K562 (cell line): ENCODE measurements at regions not wholly inside any gene's neighbourhood (a gene's known extent, or its start where the extent isn't known, plus 50 kb on each side); places are given as distances from the start of the nearest gene placed in this dataset.

Source experiments
- ARID2 ChIP-seq: fragments of 450-650 bp; IDR thresholded peaks from 2 replicates; pipeline ENCODE4 v1.6.1; 2017; ENCODE audit warnings: antibody characterized with exemption, mild to moderate bottlenecking
- CBFB ChIP-seq: sonication (generic); formaldehyde crosslinking; IDR thresholded peaks from 2 replicates; pipeline ENCODE4 v1.4.0; 2020; ENCODE audit warnings: mild to moderate bottlenecking, missing genetic modification reagents
- KDM5B ChIP-seq: fragments of 200-600 bp; sonication (generic); IDR thresholded peaks from 2 replicates; pipeline ENCODE4 v1.6.1; 2012; ENCODE audit warnings: low read depth, mild to moderate bottlenecking, moderate library complexity, low read length, control low read depth, inconsistent platforms; ENCODE audit not compliant: insufficient replicate concordance
- PHF21A ChIP-seq: fragments of 450-650 bp; IDR thresholded peaks from 2 replicates; pipeline ENCODE4 v1.6.1; 2017; ENCODE audit warnings: low read depth, borderline replicate concordance
- PML ChIP-seq: IDR thresholded peaks from 2 replicates; pipeline ENCODE4 v1.6.1; 2012; ENCODE audit warnings: low read length, inconsistent platforms
- TF ChIP-seq, protein P1 (sequence below), 2 experiments: fragments of 450-650 bp; IDR thresholded peaks; 2 replicates each; pipeline ENCODE4 v1.6.1; 2016
- TF ChIP-seq, protein P2 (sequence below): sonication (generic); formaldehyde crosslinking; IDR thresholded peaks from 2 replicates; pipeline ENCODE4 v1.8.0; 2022; ENCODE audit warnings: mild to moderate bottlenecking, missing genetic modification reagents, borderline replicate concordance
- TF ChIP-seq, protein P3 (sequence below): IDR thresholded peaks from 2 replicates; pipeline ENCODE4 v1.6.1; 2011; ENCODE audit warnings: borderline replicate concordance, low read depth, mild to moderate bottlenecking, moderate library complexity, low read length; ENCODE audit not compliant: insufficient read depth, poor library complexity, severe bottlenecking
- TF ChIP-seq, protein P4 (sequence below): sonication (generic); formaldehyde crosslinking; IDR thresholded peaks from 2 replicates; pipeline ENCODE4 v1.4.0; 2020; ENCODE audit warnings: mild to moderate bottlenecking, missing genetic modification reagents
- TF ChIP-seq, protein P5 (sequence below): sonication (generic); formaldehyde crosslinking; IDR thresholded peaks from 2 replicates; pipeline ENCODE4 v1.9.0; 2022; ENCODE audit warnings: mild to moderate bottlenecking, missing genetic modification reagents
- TF ChIP-seq, protein P6 (sequence below): sonication (generic); formaldehyde crosslinking; IDR thresholded peaks from 2 replicates; pipeline ENCODE4 v1.8.1; 2023; ENCODE audit warnings: mild to moderate bottlenecking, missing genetic modification reagents
- TF ChIP-seq, protein P7 (sequence below): sonication (generic); formaldehyde crosslinking; IDR thresholded peaks from 2 replicates; pipeline ENCODE4 v1.8.0; 2022; ENCODE audit warnings: mild to moderate bottlenecking, low read depth, missing genetic modification reagents

DNA sequence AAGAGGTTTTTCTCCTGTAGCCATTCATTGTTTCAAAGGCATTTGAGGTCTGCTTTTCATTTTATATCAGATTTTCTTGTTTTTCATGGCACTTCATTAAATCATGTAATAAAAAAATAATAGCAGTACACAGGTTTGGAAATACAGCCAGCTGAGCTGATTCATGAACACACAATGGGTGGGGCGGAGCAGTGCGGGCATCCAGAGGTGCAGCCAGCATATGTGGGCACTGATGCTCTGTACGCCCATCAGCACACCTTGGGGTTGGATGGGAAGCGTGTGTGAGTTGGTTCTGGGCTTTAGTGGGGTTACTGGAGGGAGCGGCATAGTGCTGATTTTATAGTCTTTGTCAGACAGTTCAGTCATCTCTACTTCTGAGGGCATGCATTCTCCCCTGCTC is 54.2 kb upstream of the IRX4 start (continued):
- TF ChIP-seq, protein P1, sequence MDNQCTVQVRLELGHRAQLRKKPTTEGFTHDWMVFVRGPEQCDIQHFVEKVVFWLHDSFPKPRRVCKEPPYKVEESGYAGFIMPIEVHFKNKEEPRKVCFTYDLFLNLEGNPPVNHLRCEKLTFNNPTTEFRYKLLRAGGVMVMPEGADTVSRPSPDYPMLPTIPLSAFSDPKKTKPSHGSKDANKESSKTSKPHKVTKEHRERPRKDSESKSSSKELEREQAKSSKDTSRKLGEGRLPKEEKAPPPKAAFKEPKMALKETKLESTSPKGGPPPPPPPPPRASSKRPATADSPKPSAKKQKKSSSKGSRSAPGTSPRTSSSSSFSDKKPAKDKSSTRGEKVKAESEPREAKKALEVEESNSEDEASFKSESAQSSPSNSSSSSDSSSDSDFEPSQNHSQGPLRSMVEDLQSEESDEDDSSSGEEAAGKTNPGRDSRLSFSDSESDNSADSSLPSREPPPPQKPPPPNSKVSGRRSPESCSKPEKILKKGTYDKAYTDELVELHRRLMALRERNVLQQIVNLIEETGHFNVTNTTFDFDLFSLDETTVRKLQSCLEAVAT (IDR thresholded peaks at IDR 0.05) = no peak
- no peak for TF ChIP-seq CBFB (CRISPR knock-in tag)
- no peak for TF ChIP-seq ARID2
- TF ChIP-seq, protein P2, sequence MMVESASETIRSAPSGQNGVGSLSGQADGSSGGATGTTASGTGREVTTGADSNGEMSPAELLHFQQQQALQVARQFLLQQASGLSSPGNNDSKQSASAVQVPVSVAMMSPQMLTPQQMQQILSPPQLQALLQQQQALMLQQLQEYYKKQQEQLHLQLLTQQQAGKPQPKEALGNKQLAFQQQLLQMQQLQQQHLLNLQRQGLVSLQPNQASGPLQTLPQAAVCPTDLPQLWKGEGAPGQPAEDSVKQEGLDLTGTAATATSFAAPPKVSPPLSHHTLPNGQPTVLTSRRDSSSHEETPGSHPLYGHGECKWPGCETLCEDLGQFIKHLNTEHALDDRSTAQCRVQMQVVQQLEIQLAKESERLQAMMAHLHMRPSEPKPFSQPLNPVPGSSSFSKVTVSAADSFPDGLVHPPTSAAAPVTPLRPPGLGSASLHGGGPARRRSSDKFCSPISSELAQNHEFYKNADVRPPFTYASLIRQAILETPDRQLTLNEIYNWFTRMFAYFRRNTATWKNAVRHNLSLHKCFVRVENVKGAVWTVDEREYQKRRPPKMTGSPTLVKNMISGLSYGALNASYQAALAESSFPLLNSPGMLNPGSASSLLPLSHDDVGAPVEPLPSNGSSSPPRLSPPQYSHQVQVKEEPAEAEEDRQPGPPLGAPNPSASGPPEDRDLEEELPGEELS (CRISPR knock-in tag) = no peak
- TF ChIP-seq, protein P3, sequence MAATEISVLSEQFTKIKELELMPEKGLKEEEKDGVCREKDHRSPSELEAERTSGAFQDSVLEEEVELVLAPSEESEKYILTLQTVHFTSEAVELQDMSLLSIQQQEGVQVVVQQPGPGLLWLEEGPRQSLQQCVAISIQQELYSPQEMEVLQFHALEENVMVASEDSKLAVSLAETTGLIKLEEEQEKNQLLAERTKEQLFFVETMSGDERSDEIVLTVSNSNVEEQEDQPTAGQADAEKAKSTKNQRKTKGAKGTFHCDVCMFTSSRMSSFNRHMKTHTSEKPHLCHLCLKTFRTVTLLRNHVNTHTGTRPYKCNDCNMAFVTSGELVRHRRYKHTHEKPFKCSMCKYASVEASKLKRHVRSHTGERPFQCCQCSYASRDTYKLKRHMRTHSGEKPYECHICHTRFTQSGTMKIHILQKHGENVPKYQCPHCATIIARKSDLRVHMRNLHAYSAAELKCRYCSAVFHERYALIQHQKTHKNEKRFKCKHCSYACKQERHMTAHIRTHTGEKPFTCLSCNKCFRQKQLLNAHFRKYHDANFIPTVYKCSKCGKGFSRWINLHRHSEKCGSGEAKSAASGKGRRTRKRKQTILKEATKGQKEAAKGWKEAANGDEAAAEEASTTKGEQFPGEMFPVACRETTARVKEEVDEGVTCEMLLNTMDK = no peak
- TF ChIP-seq, protein P4, sequence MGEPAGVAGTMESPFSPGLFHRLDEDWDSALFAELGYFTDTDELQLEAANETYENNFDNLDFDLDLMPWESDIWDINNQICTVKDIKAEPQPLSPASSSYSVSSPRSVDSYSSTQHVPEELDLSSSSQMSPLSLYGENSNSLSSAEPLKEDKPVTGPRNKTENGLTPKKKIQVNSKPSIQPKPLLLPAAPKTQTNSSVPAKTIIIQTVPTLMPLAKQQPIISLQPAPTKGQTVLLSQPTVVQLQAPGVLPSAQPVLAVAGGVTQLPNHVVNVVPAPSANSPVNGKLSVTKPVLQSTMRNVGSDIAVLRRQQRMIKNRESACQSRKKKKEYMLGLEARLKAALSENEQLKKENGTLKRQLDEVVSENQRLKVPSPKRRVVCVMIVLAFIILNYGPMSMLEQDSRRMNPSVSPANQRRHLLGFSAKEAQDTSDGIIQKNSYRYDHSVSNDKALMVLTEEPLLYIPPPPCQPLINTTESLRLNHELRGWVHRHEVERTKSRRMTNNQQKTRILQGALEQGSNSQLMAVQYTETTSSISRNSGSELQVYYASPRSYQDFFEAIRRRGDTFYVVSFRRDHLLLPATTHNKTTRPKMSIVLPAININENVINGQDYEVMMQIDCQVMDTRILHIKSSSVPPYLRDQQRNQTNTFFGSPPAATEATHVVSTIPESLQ (CRISPR knock-in tag) = no peak
- no peak for TF ChIP-seq KDM5B
- TF ChIP-seq, protein P5, sequence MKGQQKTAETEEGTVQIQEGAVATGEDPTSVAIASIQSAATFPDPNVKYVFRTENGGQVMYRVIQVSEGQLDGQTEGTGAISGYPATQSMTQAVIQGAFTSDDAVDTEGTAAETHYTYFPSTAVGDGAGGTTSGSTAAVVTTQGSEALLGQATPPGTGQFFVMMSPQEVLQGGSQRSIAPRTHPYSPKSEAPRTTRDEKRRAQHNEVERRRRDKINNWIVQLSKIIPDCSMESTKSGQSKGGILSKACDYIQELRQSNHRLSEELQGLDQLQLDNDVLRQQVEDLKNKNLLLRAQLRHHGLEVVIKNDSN (CRISPR knock-in tag) = no peak
- TF ChIP-seq PHF21A = no peak
- TF ChIP-seq, protein P6, sequence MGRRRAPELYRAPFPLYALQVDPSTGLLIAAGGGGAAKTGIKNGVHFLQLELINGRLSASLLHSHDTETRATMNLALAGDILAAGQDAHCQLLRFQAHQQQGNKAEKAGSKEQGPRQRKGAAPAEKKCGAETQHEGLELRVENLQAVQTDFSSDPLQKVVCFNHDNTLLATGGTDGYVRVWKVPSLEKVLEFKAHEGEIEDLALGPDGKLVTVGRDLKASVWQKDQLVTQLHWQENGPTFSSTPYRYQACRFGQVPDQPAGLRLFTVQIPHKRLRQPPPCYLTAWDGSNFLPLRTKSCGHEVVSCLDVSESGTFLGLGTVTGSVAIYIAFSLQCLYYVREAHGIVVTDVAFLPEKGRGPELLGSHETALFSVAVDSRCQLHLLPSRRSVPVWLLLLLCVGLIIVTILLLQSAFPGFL (CRISPR knock-in tag) = no peak
- TF ChIP-seq, protein P7, sequence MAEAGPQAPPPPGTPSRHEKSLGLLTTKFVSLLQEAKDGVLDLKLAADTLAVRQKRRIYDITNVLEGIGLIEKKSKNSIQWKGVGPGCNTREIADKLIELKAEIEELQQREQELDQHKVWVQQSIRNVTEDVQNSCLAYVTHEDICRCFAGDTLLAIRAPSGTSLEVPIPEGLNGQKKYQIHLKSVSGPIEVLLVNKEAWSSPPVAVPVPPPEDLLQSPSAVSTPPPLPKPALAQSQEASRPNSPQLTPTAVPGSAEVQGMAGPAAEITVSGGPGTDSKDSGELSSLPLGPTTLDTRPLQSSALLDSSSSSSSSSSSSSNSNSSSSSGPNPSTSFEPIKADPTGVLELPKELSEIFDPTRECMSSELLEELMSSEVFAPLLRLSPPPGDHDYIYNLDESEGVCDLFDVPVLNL (CRISPR knock-in tag) = no peak
- no peak for TF ChIP-seq PML
- TF ChIP-seq, all 486 proteins: peak for 0
